IMR-90 (cell line): ENCODE measurements at regions not wholly inside any gene's neighbourhood (a gene's known extent, or its start where the extent isn't known, plus 50 kb on each side); places are given as distances from the start of the nearest gene placed in this dataset.

Source experiments
- POLR2A ChIP-seq: IDR thresholded peaks from 2 replicates; pipeline ENCODE4 v1.6.1; 2012; ENCODE audit warnings: mild to moderate bottlenecking, low read depth, low read length
- TF ChIP-seq, protein P1 (sequence below): conservative IDR thresholded peaks from 2 replicates; pipeline ENCODE4 v1.5.1; 2012; ENCODE audit warnings: mild to moderate bottlenecking, low read depth, low read length, improper control_type of control experiment

DNA sequence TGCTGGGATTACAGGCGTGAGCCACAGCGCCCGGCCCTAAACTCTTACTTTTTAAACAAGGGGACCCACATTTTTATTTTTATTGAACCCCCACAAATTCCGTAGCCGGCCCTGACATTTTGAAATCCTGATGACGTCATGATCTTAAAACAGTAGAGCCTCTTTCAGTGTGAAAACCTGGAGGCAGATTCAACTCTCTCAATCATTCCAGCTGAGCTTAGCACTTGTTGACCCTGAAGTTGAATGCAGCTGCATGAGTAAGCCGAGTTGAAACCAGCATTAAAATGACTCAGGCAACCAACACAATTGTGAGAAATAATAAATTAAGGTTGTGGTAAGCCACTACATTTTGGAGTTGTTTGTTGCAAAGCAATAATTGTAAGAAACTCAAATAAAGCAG, 93.9 kb upstream of the ADGRL4 start:
- TF ChIP-seq, protein P1, sequence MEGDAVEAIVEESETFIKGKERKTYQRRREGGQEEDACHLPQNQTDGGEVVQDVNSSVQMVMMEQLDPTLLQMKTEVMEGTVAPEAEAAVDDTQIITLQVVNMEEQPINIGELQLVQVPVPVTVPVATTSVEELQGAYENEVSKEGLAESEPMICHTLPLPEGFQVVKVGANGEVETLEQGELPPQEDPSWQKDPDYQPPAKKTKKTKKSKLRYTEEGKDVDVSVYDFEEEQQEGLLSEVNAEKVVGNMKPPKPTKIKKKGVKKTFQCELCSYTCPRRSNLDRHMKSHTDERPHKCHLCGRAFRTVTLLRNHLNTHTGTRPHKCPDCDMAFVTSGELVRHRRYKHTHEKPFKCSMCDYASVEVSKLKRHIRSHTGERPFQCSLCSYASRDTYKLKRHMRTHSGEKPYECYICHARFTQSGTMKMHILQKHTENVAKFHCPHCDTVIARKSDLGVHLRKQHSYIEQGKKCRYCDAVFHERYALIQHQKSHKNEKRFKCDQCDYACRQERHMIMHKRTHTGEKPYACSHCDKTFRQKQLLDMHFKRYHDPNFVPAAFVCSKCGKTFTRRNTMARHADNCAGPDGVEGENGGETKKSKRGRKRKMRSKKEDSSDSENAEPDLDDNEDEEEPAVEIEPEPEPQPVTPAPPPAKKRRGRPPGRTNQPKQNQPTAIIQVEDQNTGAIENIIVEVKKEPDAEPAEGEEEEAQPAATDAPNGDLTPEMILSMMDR: no peak
- TF ChIP-seq POLR2A: no peak
